Mesenchymal stem cell (in vitro differentiated cells and primary cell): ENCODE measurements at regions not wholly inside any gene's neighbourhood (a gene's known extent, or its start where the extent isn't known, plus 50 kb on each side); places are given as distances from the start of the nearest gene placed in this dataset.

Source experiments
- DNase-seq: peaks from one replicate; pipeline ENCODE4 v3.0.0-alpha.2; 2013
- H2AFZ ChIP-seq: one replicate; pipeline ENCODE4 v1.6.1; 2013; ENCODE audit warnings: low read depth, mild to moderate bottlenecking, control low read depth, inconsistent platforms, low read length, moderate library complexity
- H2AK5ac ChIP-seq: 2 replicates; pipeline ENCODE4 v1.6.1; 2013; ENCODE audit warnings: low read length, moderate library complexity, mild to moderate bottlenecking, inconsistent platforms; ENCODE audit not compliant: severe bottlenecking
- H2BK120ac ChIP-seq: one replicate; pipeline ENCODE4 v1.6.1; 2013; ENCODE audit warnings: low read depth, mild to moderate bottlenecking, inconsistent platforms, low read length, moderate library complexity
- H2BK12ac ChIP-seq, 2 experiments: one replicate each; pipeline ENCODE4 v1.6.1; 2013; ENCODE audit warnings: inconsistent platforms in 2 of 2, low read length in 2 of 2, mild to moderate bottlenecking in 2 of 2, moderate library complexity in 2 of 2, control low read depth in 1 of 2
- H2BK15ac ChIP-seq: one replicate; pipeline ENCODE4 v1.6.1; 2013; ENCODE audit warnings: mild to moderate bottlenecking, low read depth, inconsistent platforms; ENCODE audit not compliant: poor library complexity, severe bottlenecking
- H2BK5ac ChIP-seq: 2 replicates; pipeline ENCODE4 v1.6.1; 2013; ENCODE audit warnings: low read depth, mild to moderate bottlenecking, low read length, control low read depth, inconsistent platforms; ENCODE audit not compliant: poor library complexity, severe bottlenecking
- H3K14ac ChIP-seq, 2 experiments: one replicate each; pipeline ENCODE4 v1.6.1; 2013; ENCODE audit warnings: inconsistent platforms in 2 of 2, low read length in 2 of 2, control low read depth in 1 of 2, mild to moderate bottlenecking in 1 of 2, moderate library complexity in 1 of 2
- H3K18ac ChIP-seq, 2 experiments: one replicate each; pipeline ENCODE4 v1.6.1; 2013; ENCODE audit warnings: inconsistent platforms in 2 of 2, low read length in 2 of 2, control low read depth in 1 of 2, low read depth in 1 of 2, mild to moderate bottlenecking in 1 of 2
- H3K23ac ChIP-seq, 2 experiments: one replicate each; pipeline ENCODE4 v1.6.1; 2013; ENCODE audit warnings: inconsistent platforms in 2 of 2, low read length in 2 of 2, mild to moderate bottlenecking in 2 of 2, moderate library complexity in 2 of 2, control low read depth in 1 of 2
- H3K27ac ChIP-seq: 2 replicates; pipeline ENCODE4 v1.5.1; 2013; ENCODE audit warnings: mild to moderate bottlenecking, moderate library complexity, low read length, control low read depth, inconsistent platforms; ENCODE audit not compliant: poor library complexity, severe bottlenecking
- H3K27me3 ChIP-seq, 2 experiments: 2 replicates each; pipeline versions ENCODE4 v1.6.1 to v1.7.0; 2013; ENCODE audit warnings: low read length in 2 of 2, mild to moderate bottlenecking in 2 of 2, moderate library complexity in 2 of 2, control low read depth in 1 of 2, inconsistent platforms in 1 of 2; ENCODE audit not compliant: control insufficient read depth in 1 of 2, insufficient read depth in 1 of 2
- H3K36me3 ChIP-seq, 2 experiments: 2 replicates each; pipeline versions ENCODE4 v1.6.1 to v1.7.0; 2013; ENCODE audit warnings: low read length in 2 of 2, control low read depth in 1 of 2, inconsistent platforms in 1 of 2, low read depth in 1 of 2, mild to moderate bottlenecking in 1 of 2; ENCODE audit not compliant: insufficient read depth in 2 of 2, control insufficient read depth in 1 of 2
- H3K4ac ChIP-seq, 2 experiments: one replicate each; pipeline ENCODE4 v1.6.1; 2013; ENCODE audit warnings: inconsistent platforms in 2 of 2, low read length in 2 of 2, mild to moderate bottlenecking in 2 of 2, moderate library complexity in 2 of 2, control low read depth in 1 of 2, low read depth in 1 of 2
- H3K4me1 ChIP-seq: 2 replicates; pipeline ENCODE4 v1.6.1; 2013; ENCODE audit warnings: low read depth, low read length, control low read depth; ENCODE audit not compliant: control insufficient read depth, insufficient read depth
- H3K4me2 ChIP-seq: 2 replicates; pipeline ENCODE4 v1.6.1; 2013; ENCODE audit warnings: low read length, mild to moderate bottlenecking, inconsistent platforms; ENCODE audit not compliant: poor library complexity, severe bottlenecking
- H3K4me3 ChIP-seq, 2 experiments: 2 replicates each; pipeline versions ENCODE4 v1.5.1 to v1.7.0; 2013; ENCODE audit warnings: low read length in 2 of 2, mild to moderate bottlenecking in 2 of 2, control low read depth in 1 of 2, low read depth in 1 of 2; ENCODE audit not compliant: insufficient read depth in 1 of 2
- H3K79me1 ChIP-seq: replicated peaks from 2 replicates; pipeline ENCODE4 v1.6.1; 2013; ENCODE audit warnings: mild to moderate bottlenecking, control low read depth, low read length, inconsistent platforms; ENCODE audit not compliant: poor library complexity, severe bottlenecking
- H3K9ac ChIP-seq: 2 replicates; pipeline ENCODE4 v1.7.0; 2013; ENCODE audit warnings: mild to moderate bottlenecking, low read length, moderate library complexity
- H3K9me3 ChIP-seq: 2 replicates; pipeline ENCODE4 v1.7.0; 2013; ENCODE audit warnings: mild to moderate bottlenecking, low read length; ENCODE audit not compliant: control insufficient read depth
- H4K8ac ChIP-seq: one replicate; pipeline ENCODE4 v1.6.1; 2013; ENCODE audit warnings: inconsistent platforms, mild to moderate bottlenecking, low read length, moderate library complexity
- H4K91ac ChIP-seq: one replicate; pipeline ENCODE4 v1.6.1; 2013; ENCODE audit warnings: mild to moderate bottlenecking, low read length, inconsistent platforms
- WGBS: methylation state at CpG from one replicate; pipeline ENCODE4 v1.1.7; 2013; ENCODE audit warnings: mixed read lengths; 5-methylcytosine and 5-hydroxymethylcytosine counted together

GRCh38 chr10:4568731-4569130 lies 257.3 kb upstream of the AKR1E2 start:
- H3K23ac ChIP-seq: no peak overlapping the region
- no peak overlapping the region for H2AK5ac ChIP-seq
- no peaks in the 10 kb centered on the region for H3K9me3 ChIP-seq
- H4K8ac ChIP-seq: no peak overlapping the region
- H3K4ac ChIP-seq: no peak overlapping the region
- H3K27me3 ChIP-seq: no peaks in the 10 kb centered on the region
- H3K14ac ChIP-seq: no peak overlapping the region
- no peak overlapping the region for H3K9ac ChIP-seq
- no peak overlapping the region for H2BK12ac ChIP-seq
- H3K4me3 ChIP-seq: no peak overlapping the region
- no peak overlapping the region for H2BK5ac ChIP-seq
- H3K4me2 ChIP-seq: no peak overlapping the region
- H4K91ac ChIP-seq: no peak overlapping the region
- H3K18ac ChIP-seq: no peak overlapping the region
- H2BK120ac ChIP-seq: no peak overlapping the region
- DNase-seq: no peak
- no peaks in the 10 kb centered on the region for H3K79me1 ChIP-seq
- no peak overlapping the region for H2AFZ ChIP-seq
- 99% methylated on average over 4 of the region's 4 CpGs for WGBS
- no peaks in the 10 kb centered on the region for H3K4me1 ChIP-seq
- H2BK15ac ChIP-seq: no peak overlapping the region
- no peaks in the 10 kb centered on the region for H3K36me3 ChIP-seq
- H3K27ac ChIP-seq: no peak overlapping the region

GRCh38 chr10:4568086-4568485 lies 257.9 kb upstream of the AKR1E2 start:
- Histone ChIP-seq H3K4me3 (no peak overlapping the region), H2AK5ac (no peak overlapping the region), H3K9ac (no peak overlapping the region), H3K27me3 (no peaks in the 10 kb centered on the region), H4K91ac (no peak overlapping the region), H4K8ac (no peak overlapping the region), H3K9me3 (no peaks in the 10 kb centered on the region), H2BK120ac (no peak overlapping the region), H3K79me1 (no peaks in the 10 kb centered on the region), H2BK5ac (no peak overlapping the region), H3K18ac (no peak overlapping the region), H3K27ac (no peak overlapping the region), H3K4ac (no peak overlapping the region), H3K36me3 (no peaks in the 10 kb centered on the region), H3K4me1 (no peaks in the 10 kb centered on the region), H2BK12ac (no peak overlapping the region), H3K4me2 (no peak overlapping the region), H3K14ac (no peak overlapping the region), H2AFZ (no peak overlapping the region), H2BK15ac (no peak overlapping the region), H3K23ac (no peak overlapping the region)
- 100% methylated on average over 1 of the region's 1 CpG for WGBS
- no peak for DNase-seq

- Histone ChIP-seq H3K4ac (no peak overlapping the region), H3K18ac (no peak overlapping the region), H2BK12ac (no peak overlapping the region), H3K79me1 (no peaks in the 10 kb centered on the region), H3K27me3 (no peaks in the 10 kb centered on the region), H4K91ac (no peak overlapping the region), H3K36me3 (no peaks in the 10 kb centered on the region), H4K8ac (no peak overlapping the region), H3K4me2 (no peak overlapping the region), H2BK15ac (no peak overlapping the region), H3K9ac (no peak overlapping the region), H2BK5ac (no peak overlapping the region), H3K14ac (no peak overlapping the region), H2BK120ac (no peak overlapping the region), H3K23ac (no peak overlapping the region), H2AFZ (no peak overlapping the region), H3K4me1 (no peaks in the 10 kb centered on the region), H2AK5ac (no peak overlapping the region), H3K27ac (no peak overlapping the region), H3K4me3 (no peak overlapping the region), H3K9me3 (no peaks in the 10 kb centered on the region)
- DNase-seq: no peak
- WGBS: no CpG with 5 or more reads among the region's 1 CpG
Measured at GRCh38 chr10:4567637-4568036, 258.4 kb upstream of the AKR1E2 start.

GRCh38 chr10:4566011-4566410 lies 260.0 kb upstream of the AKR1E2 start:
- Histone ChIP-seq H4K8ac (no peak overlapping the region), H3K4me3 (no peak overlapping the region), H3K9ac (no peak overlapping the region), H3K23ac (no peak overlapping the region), H3K14ac (no peak overlapping the region), H3K27ac (no peak overlapping the region), H3K18ac (no peak overlapping the region), H2AK5ac (no peak overlapping the region), H3K4me1 (no peaks in the 10 kb centered on the region), H3K36me3 (no peaks in the 10 kb centered on the region), H3K4ac (no peak overlapping the region), H3K4me2 (no peak overlapping the region), H2BK12ac (no peak overlapping the region), H2BK15ac (no peak overlapping the region), H4K91ac (no peak overlapping the region), H2BK5ac (no peak overlapping the region), H3K9me3 (no peaks in the 10 kb centered on the region), H2BK120ac (no peak overlapping the region), H3K27me3 (no peaks in the 10 kb centered on the region), H3K79me1 (no peaks in the 10 kb centered on the region), H2AFZ (no peak overlapping the region)
- no CpG with 5 or more reads among the region's 2 CpGs for WGBS
- no peak for DNase-seq
